CD4-positive, alpha-beta T cell (primary cell): ENCODE measurements at regions not wholly inside any gene's neighbourhood (a gene's known extent, or its start where the extent isn't known, plus 50 kb on each side); places are given as distances from the start of the nearest gene placed in this dataset.

Experiments
- ATAC-seq: fragments of 200-7000 bp; cut with Tn5 transposase; one replicate; pipeline ENCODE4 v1.10.0; 2022; ENCODE audit warnings: mild to moderate bottlenecking; ENCODE audit not compliant: poor library complexity
- CTCF ChIA-PET: fragments of 350-600 bp; sonication (Branson Sonifier 250); formaldehyde crosslinking; loops from one replicate; lab custom pipeline; 2021; ENCODE audit warnings: antibody characterized with exemption, inconsistent platforms; lab: Charles Lee
- POLR2A ChIA-PET: fragments of 350-600 bp; sonication (Branson Sonifier 250); formaldehyde crosslinking; loops from one replicate; lab custom pipeline; 2021; ENCODE audit warnings: antibody characterized with exemption, inconsistent platforms; lab: Charles Lee
- DNase-seq, 14 experiments: peaks; one replicate each; pipeline ENCODE4 v3.0.0-alpha.2; 2013 to 2020; ENCODE audit warnings: mixed read lengths in 2 of 14
- H3K27ac ChIP-seq, 2 donors: one replicate each; pipeline versions ENCODE4 v1.5.1 to v1.7.0; 2013; ENCODE audit warnings: low read length in 2 of 2, low read depth in 1 of 2, mild to moderate bottlenecking in 1 of 2
- H3K27me3 ChIP-seq, 2 experiments: 1 replicate in 1 of 2; 2 replicates in 1 of 2; pipeline versions ENCODE4 v1.6.1 to v1.7.0; 2013; ENCODE audit warnings: low read length in 2 of 2, control low read depth in 1 of 2, mild to moderate bottlenecking in 1 of 2, moderate library complexity in 1 of 2; ENCODE audit not compliant: insufficient read depth in 2 of 2, control insufficient read depth in 1 of 2
- H3K36me3 ChIP-seq: one replicate; pipeline ENCODE4 v1.6.1; 2013; ENCODE audit warnings: low read length, control low read depth; ENCODE audit not compliant: insufficient read depth
- H3K4me1 ChIP-seq: one replicate; pipeline ENCODE4 v1.6.1; 2013; ENCODE audit warnings: low read length, control low read depth; ENCODE audit not compliant: insufficient read depth
- H3K4me3 ChIP-seq: one replicate; pipeline ENCODE4 v1.5.1; 2013; ENCODE audit warnings: mild to moderate bottlenecking, low read length, moderate library complexity
- H3K9me3 ChIP-seq, 2 experiments: 1 replicate in 1 of 2; 2 replicates in 1 of 2; pipeline versions ENCODE4 v1.6.1 to v1.7.0; 2013; ENCODE audit warnings: low read length in 2 of 2, mild to moderate bottlenecking in 2 of 2, control low read depth in 1 of 2, moderate library complexity in 1 of 2; ENCODE audit not compliant: control insufficient read depth in 1 of 2, insufficient read depth in 1 of 2
- H3K27ac Mint-ChIP-seq: one replicate; pipeline ENCODE4 v1.8.0; 2020; ENCODE audit warnings: mixed read lengths
- H3K27me3 Mint-ChIP-seq: one replicate; pipeline ENCODE4 v1.8.0; 2021; ENCODE audit warnings: mixed read lengths
- H3K36me3 Mint-ChIP-seq: one replicate; pipeline ENCODE4 v1.8.0; 2021; ENCODE audit warnings: low read depth, mixed read lengths
- H3K4me1 Mint-ChIP-seq: one replicate; pipeline ENCODE4 v1.8.0; 2021; ENCODE audit warnings: low read depth, mixed read lengths
- H3K4me3 Mint-ChIP-seq: one replicate; pipeline ENCODE4 v1.8.0; 2020; ENCODE audit warnings: mild to moderate bottlenecking, mixed read lengths
- H3K9me3 Mint-ChIP-seq: one replicate; pipeline ENCODE4 v1.8.0; 2020; ENCODE audit warnings: mixed read lengths
- intact Hi-C, 2 experiments: fragments of 100-400 bp; cut with DNase I in 1 of 2; cut with micrococcal nuclease in 1 of 2; formaldehyde crosslinking; loops; one replicate each; pipeline versions ENCODE4 v1.15.1 to v1.9.0; 2023 to 2025; cut with DNase I, micrococcal nuclease
- TF ChIP-seq, protein P1 (sequence below): fragments of 200-600 bp; IDR thresholded peaks from one replicate; pipeline ENCODE4 v1.8.0; 2022; ENCODE audit warnings: antibody characterized with exemption, mild to moderate bottlenecking

- no peak for DNase-seq
- no peak for ATAC-seq
- intact Hi-C loops, result no loop called here
- Histone ChIP-seq H3K27ac (no peak overlapping the region), H3K4me1 (no peaks in the 10 kb centered on the region), H3K4me3 (no peak overlapping the region), H3K36me3 (no peaks in the 10 kb centered on the region), H3K27me3 (no peaks in the 10 kb centered on the region), H3K9me3 (no peaks in the 10 kb centered on the region)
- TF ChIP-seq, protein P1, sequence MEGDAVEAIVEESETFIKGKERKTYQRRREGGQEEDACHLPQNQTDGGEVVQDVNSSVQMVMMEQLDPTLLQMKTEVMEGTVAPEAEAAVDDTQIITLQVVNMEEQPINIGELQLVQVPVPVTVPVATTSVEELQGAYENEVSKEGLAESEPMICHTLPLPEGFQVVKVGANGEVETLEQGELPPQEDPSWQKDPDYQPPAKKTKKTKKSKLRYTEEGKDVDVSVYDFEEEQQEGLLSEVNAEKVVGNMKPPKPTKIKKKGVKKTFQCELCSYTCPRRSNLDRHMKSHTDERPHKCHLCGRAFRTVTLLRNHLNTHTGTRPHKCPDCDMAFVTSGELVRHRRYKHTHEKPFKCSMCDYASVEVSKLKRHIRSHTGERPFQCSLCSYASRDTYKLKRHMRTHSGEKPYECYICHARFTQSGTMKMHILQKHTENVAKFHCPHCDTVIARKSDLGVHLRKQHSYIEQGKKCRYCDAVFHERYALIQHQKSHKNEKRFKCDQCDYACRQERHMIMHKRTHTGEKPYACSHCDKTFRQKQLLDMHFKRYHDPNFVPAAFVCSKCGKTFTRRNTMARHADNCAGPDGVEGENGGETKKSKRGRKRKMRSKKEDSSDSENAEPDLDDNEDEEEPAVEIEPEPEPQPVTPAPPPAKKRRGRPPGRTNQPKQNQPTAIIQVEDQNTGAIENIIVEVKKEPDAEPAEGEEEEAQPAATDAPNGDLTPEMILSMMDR, result no peak
- CTCF ChIA-PET, result no interaction called here
- Mint-ChIP-seq H3K36me3 (no peaks in the 10 kb centered on the region), H3K4me1 (no peaks in the 10 kb centered on the region), H3K9me3 (peaks cover 2% of the 10 kb centered on the region), H3K27ac (no peak overlapping the region), H3K27me3 (no peaks in the 10 kb centered on the region), H3K4me3 (no peak overlapping the region)
- POLR2A ChIA-PET, result no interaction called here
Observed at GRCh38 chr18:38801640-38802039, 1236.0 kb upstream of the CELF4 start.

GRCh38 chr18:38796762-38797161 is 1231.2 kb upstream of the CELF4 start:
- Histone ChIP-seq H3K4me3 (no peak overlapping the region), H3K36me3 (no peaks in the 10 kb centered on the region), H3K9me3 (no peaks in the 10 kb centered on the region), H3K27ac (no peak overlapping the region), H3K4me1 (no peaks in the 10 kb centered on the region), H3K27me3 (no peaks in the 10 kb centered on the region)
- Mint-ChIP-seq H3K4me1 (no peaks in the 10 kb centered on the region), H3K9me3 (peaks cover 2% of the 10 kb centered on the region), H3K27ac (no peak overlapping the region), H3K4me3 (no peak overlapping the region), H3K36me3 (no peaks in the 10 kb centered on the region), H3K27me3 (no peaks in the 10 kb centered on the region)
- no peak for DNase-seq
- TF ChIP-seq, protein P1, result no peak
- no peak for ATAC-seq
- intact Hi-C loops, result no loop called here
- ChIA-PET CTCF (no interaction called here), POLR2A (no interaction called here)

GRCh38 chr18:38792731-38793130 is 1227.1 kb upstream of the CELF4 start:
- H3K36me3 Mint-ChIP-seq, result no peaks in the 10 kb centered on the region
- no peaks in the 10 kb centered on the region for H3K9me3 ChIP-seq
- H3K4me3 ChIP-seq, result no peak overlapping the region
- CTCF ChIA-PET, result no interaction called here
- no peaks in the 10 kb centered on the region for H3K36me3 ChIP-seq
- no peaks in the 10 kb centered on the region for H3K27me3 ChIP-seq
- H3K27me3 Mint-ChIP-seq, result no peaks in the 10 kb centered on the region
- intact Hi-C loops, result no loop called here
- TF ChIP-seq, protein P1, result no peak
- H3K4me1 Mint-ChIP-seq, result no peaks in the 10 kb centered on the region
- H3K9me3 Mint-ChIP-seq, result no peaks in the 10 kb centered on the region
- DNase-seq (no peak), ATAC-seq (no peak)
- no peak overlapping the region for H3K27ac ChIP-seq
- H3K27ac Mint-ChIP-seq, result no peak overlapping the region
- no peaks in the 10 kb centered on the region for H3K4me1 ChIP-seq
- no peak overlapping the region for H3K4me3 Mint-ChIP-seq
- POLR2A ChIA-PET, result no interaction called here
